ENCODE measurements at regions not wholly inside any gene's neighbourhood (a gene's known extent, or its start where the extent isn't known, plus 50 kb on each side); places are given as distances from the start of the nearest gene placed in this dataset.
A peak's percentile ranks its signal among the peaks of the same experiment; 100 is the strongest.

- DNase-seq = peak; percentile 55
- H3K27me3 Mint-ChIP-seq (ENCODE audit: insufficient read depth) = peaks cover 2% of the 10 kb centered on the region
- no peak overlapping the region for H3K4me3 Mint-ChIP-seq
- peaks cover 36% of the 10 kb centered on the region for H3K4me1 Mint-ChIP-seq (ENCODE audit: low read depth)
- H3K9me3 Mint-ChIP-seq = no peaks in the 10 kb centered on the region
- no peaks in the 10 kb centered on the region for H3K36me3 Mint-ChIP-seq (ENCODE audit: low read depth)
- no peak overlapping the region for H3K27ac Mint-ChIP-seq
- TF ChIP-seq CTCF (IDR thresholded peaks at IDR 0.05) = peak; percentile 74
Measured at GRCh38 chr4:18934197-18934596, 912.6 kb upstream of the LCORL start.

- no peak overlapping the region for H3K27ac Mint-ChIP-seq
- no peak for TF ChIP-seq CTCF (IDR thresholded peaks at IDR 0.05)
- no peaks in the 10 kb centered on the region for H3K9me3 Mint-ChIP-seq
- DNase-seq = no peak
- H3K4me1 Mint-ChIP-seq (ENCODE audit: low read depth) = peaks cover 25% of the 10 kb centered on the region
- no peak overlapping the region for H3K4me3 Mint-ChIP-seq
- H3K27me3 Mint-ChIP-seq (ENCODE audit: insufficient read depth) = peaks cover 2% of the 10 kb centered on the region
- no peaks in the 10 kb centered on the region for H3K36me3 Mint-ChIP-seq (ENCODE audit: low read depth)
Measured at GRCh38 chr4:18932730-18933339, 911.3 kb upstream of the LCORL start.

DNA sequence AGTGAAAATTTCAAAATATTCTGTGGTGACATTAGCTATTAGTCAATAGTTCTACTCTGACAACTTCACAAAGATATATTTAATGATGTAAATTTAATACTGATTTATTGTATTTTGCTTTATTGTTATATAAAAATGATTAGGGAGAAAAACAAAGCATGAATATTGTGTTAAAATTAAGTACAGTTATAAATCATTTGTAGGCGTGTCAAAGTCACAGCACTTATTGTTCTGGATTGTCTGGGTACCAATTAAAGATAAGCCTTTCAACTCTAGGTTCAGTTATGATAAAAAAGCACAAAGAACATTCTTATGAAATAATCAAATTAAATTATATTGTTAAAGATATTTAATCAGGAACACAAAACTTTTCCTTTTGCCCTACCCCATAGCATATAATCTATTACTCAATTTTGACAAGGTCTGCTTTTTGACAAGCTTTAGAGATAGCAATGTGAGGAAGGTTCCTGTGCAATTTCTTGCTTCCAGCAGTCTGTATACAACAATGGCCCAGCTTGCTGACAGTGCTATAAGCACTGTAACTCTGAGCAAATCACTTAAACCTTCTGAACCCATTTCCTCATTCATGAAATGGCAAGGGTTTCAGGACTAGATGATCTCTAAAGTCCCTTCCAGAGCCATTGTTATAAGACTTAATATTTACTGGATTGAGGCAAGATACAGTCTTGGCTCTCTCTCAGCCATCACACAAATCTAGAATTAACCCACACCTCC is 910.3 kb upstream of the LCORL start:
- Mint-ChIP-seq H3K4me3 (no peak overlapping the region), H3K27me3 (ENCODE audit: insufficient read depth) (peaks cover 2% of the 10 kb centered on the region), H3K4me1 (ENCODE audit: low read depth) (peaks cover 25% of the 10 kb centered on the region), H3K36me3 (ENCODE audit: low read depth) (no peaks in the 10 kb centered on the region), H3K9me3 (no peaks in the 10 kb centered on the region), H3K27ac (no peak overlapping the region)
- TF ChIP-seq CTCF (IDR thresholded peaks at IDR 0.05) = no peak
- DNase-seq = no peak

- no peak for TF ChIP-seq CTCF (IDR thresholded peaks at IDR 0.05)
- no peaks in the 10 kb centered on the region; the same call in 1 of the 2 replicates for H3K27me3 Mint-ChIP-seq (ENCODE audit: insufficient read depth)
- H3K4me3 Mint-ChIP-seq = no peak overlapping the region
- H3K27ac Mint-ChIP-seq = no peak overlapping the region
- peaks cover 25% of the 10 kb centered on the region for H3K4me1 Mint-ChIP-seq (ENCODE audit: low read depth)
- H3K36me3 Mint-ChIP-seq (ENCODE audit: low read depth) = no peaks in the 10 kb centered on the region
- H3K9me3 Mint-ChIP-seq = no peaks in the 10 kb centered on the region; the same call in 1 of the 2 replicates
- no peak for DNase-seq
Measured at GRCh38 chr4:18930487-18930886, 908.9 kb upstream of the LCORL start.

GRCh38 chr4:18923496-18924161 is 902.1 kb upstream of the LCORL start:
- peaks cover 14% of the 10 kb centered on the region for H3K4me1 Mint-ChIP-seq (ENCODE audit: low read depth)
- no peak overlapping the region for H3K4me3 Mint-ChIP-seq
- no peak for DNase-seq
- no peaks in the 10 kb centered on the region; the same call in 1 of the 2 replicates for H3K27me3 Mint-ChIP-seq (ENCODE audit: insufficient read depth)
- no peaks in the 10 kb centered on the region for H3K36me3 Mint-ChIP-seq (ENCODE audit: low read depth)
- H3K9me3 Mint-ChIP-seq = no peaks in the 10 kb centered on the region; the same call in 1 of the 2 replicates
- no peak overlapping the region for H3K27ac Mint-ChIP-seq
- no peak for TF ChIP-seq CTCF (IDR thresholded peaks at IDR 0.05)
